GM19372 (cell line): ENCODE measurements at regions not wholly inside any gene's neighbourhood (a gene's known extent, or its start where the extent isn't known, plus 50 kb on each side); places are given as distances from the start of the nearest gene placed in this dataset.
"Not testable (repeated sequence)": the region's sequence is repeated elsewhere in the genome, so short reads cannot be mapped to it uniquely, and the experiment has no call there.

ENCODE experiments used
- ATAC-seq: cut with Tn5 transposase; IDR thresholded peaks from one replicate; pipeline ENCODE4 v1.9.1; 2021; ENCODE audit warnings: mild to moderate bottlenecking, low read depth, moderate library complexity; ENCODE audit not compliant: unreplicated experiment

DNA sequence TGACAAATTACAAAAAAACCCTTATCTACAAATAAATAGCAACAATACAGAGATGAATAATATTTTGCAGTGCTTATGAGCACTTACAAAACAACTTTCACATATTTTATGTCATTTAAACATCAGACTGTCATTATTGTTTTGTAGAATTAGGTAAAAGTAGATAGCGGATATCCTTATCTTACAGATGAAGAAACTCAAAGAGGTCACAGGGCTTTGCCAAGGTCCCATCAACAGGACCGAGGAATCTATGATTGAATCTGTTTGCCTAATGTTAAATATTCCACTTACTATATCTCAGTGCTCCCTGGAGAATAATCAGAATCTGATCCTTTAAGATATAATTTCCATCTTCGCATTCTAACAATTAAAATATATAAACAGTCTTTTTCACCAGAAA, 119.0 kb downstream of the GASK1B start:
- no peak for ATAC-seq

DNA sequence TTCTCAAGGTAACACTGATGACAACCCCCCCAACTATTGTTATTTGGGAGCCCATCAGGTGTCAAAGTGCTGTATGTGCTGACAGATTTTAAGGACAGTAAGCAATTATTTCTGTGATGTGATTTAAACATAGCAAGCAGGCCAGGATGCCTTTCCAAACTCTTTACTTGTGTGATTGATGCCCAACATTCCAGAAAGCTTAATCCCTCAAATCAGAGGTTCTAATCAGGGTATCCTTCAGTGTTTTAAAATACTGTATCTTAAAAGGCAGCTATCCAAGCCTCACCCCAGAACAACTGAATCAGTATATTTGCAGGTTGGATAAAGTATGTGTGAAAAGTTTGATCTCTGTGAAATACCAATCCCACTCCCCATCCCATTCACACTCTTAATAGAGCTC, 119.7 kb downstream of the GASK1B start:
- ATAC-seq, result no peak

DNA sequence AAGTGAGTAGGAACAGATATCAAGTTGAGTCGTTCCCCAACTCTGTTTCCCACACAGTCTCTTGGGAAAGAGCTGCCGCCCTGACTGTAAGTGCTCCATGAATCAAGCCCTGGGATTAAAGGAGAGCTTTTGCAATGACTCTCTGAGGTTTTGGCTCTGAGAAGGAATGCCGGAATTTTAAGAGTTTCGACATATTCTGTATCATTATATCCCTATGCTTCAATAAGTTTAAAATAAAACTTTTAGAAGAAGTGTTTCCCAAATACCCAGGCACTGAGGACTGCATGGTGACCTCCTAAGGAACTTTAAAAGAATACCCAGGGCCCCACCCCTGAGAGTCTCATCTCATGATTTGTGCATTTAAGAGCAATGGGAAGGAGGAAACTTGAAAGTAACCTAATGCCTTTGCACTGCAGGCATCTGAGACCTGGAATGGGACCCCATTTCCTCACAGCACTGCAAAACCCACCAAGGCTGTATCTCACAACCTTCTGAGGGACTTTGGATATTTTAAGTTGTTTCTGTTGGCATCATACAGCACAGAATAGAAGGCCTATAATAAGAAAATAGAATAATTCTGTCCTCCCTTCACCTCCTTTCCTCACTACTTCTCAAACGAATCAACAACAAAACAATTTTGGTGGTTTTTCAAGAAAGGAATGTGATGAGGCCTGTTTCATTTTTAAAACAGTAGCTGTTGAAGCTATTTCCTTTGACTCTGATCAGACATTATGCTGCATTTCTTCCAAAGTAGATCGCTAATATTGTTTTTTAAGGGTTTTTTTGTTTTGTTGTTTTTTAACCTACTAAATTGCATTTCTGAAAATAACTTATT, 121.2 kb downstream of the GASK1B start:
- ATAC-seq, result no peak

DNA sequence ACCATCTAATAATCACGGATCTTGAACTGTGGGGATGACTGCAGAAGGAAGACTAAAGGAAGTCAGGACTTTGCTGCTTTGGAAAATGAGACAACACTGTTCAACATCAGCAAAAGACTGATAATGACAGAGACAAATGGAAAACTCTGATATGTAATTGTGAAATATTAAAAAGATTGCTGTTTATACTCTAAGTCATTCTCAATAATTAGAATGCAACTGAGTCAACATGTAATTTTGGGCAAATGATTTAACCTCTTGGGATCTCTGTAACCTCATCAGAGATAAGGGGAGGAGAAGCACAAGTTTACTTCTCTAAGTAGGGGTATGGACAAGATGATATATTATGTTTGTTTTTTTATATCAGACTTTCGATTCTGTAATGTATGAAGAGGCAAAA, 121.9 kb downstream of the GASK1B start:
- ATAC-seq, result no peak

GRCh38 chr4:158046345-158046744, 126.5 kb downstream of the GASK1B start:
- no peak for ATAC-seq

- no peak for ATAC-seq
These were observed 128.7 kb downstream of the GASK1B start for GRCh38 chr4:158043971-158044618.

DNA sequence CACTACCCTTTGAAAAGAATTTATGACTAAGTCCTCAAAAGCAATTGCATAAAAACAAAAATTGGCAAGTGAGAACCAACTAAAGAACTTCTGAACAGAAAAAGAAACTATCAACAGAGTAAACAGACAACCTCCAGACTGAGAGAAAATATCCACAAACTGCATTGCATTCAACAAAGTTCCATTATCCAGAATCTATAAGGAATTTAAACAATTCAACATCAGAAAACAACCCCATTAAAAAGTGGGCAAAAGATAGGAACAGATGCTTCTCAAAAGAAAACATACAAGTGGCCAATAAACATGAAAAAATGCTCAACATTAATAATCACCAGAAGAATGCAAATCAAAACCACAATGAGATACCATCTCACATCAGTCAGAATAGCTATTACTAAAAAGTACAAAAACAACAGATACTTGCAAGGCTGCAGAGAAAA, 130.2 kb downstream of the GASK1B start:
- ATAC-seq, result no peak

DNA sequence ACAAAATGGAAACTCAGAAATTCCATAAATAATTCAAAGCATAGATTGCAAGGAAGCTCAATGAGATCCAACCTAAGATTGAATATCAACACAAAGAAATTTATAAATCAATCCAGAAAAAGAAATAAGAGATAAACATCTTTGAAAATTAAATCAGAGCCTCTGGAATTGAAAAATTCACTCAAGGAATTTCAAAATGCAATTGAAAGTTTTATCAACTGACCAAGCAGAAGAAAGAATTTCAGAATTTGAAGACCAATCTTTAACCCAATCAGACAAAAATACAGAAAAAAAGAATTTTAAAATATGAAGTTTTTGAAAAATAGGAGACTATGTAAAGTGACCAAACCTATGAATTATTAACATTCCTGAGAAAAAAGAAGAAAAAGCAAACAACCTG, 134.1 kb downstream of the GASK1B start:
- ATAC-seq, result no peak

DNA sequence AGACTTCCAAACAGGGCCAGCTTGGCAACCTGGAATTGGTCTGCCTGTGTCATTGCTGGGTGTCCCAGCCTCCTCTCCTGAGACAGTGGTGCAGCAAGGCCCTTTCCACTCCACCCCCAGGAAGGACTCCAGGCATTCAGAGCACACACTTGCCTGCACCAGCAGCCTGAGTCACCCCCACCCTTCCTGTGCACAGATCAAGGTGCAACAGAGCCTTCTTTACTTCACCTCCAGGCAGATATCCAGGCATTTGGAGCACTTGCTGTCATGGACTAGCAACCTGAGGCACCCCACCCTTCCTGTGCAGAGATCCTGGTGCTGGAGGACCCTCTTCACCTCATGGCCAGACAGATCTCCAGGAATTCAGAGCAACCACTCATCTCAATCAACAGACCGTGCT, 135.8 kb downstream of the GASK1B start:
- no peak for ATAC-seq

GRCh38 chr4:158035662-158036195, 137.1 kb downstream of the GASK1B start:
- ATAC-seq, result no peak

GRCh38 chr4:158033416-158034120, 139.3 kb downstream of the GASK1B start:
- ATAC-seq, result no peak

DNA sequence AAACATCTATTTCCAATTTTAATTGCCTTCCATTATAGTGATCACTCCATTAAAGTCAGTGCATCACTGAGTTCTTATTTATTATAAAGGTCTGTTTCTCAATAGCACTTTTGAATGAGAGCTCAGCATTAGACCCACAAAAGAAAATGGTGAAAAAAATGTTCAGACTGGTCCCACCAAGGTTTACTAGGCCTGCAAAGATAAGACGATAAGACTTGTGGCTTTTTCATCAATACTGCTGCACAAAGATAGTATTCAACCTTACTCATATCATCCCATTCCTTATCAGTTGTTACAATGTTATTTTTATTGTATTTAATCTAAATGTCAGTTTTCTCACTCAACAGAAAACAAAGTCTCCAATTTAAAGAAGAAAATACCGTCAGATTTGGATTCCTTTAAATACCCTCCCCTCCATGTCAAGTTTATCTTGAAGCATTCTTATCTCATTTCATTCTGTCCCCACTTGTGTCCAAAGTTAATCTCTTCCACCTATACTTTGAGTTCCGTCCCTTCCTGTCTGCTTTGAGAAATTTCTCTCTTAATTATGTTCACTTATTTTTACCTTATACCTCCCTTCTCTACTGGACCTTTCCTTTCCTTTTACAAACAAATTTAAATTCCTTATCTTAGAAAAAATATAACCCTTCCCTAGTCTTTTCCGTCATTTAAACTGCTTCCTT, 140.0 kb downstream of the GASK1B start:
- no peak for ATAC-seq

GRCh38 chr4:158028381-158028780, 144.4 kb downstream of the GASK1B start:
- not testable (repeated sequence) for ATAC-seq

GRCh38 chr4:158025131-158025530, 147.7 kb downstream of the GASK1B start:
- ATAC-seq, result no peak

- ATAC-seq, result no peak
These were observed 152.0 kb downstream of the GASK1B start for GRCh38 chr4:158020734-158021346.

- ATAC-seq, result no peak
These were observed 152.6 kb downstream of the GASK1B start for GRCh38 chr4:158020176-158020575.

DNA sequence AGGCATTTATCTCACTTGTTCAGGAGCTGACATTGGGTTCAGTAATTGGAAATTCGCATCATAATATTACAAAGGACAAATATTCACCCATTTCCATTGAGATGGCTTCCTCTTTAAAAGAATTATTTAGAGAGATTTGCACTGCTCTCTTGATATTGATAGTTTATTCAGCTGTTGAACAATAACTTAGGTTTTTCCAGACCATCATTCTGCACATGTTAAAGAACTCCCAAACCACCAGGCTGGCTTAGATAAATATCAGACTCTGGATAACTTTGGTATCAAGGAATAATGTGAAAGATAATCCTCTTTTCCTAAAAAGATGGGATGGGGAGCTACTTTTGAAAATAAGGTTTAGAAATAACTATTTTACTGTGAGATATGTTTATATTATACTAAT, 154.0 kb downstream of the GASK1B start:
- no peak for ATAC-seq

GRCh38 chr4:158018221-158018830, 154.5 kb downstream of the GASK1B start:
- ATAC-seq, result no peak

DNA sequence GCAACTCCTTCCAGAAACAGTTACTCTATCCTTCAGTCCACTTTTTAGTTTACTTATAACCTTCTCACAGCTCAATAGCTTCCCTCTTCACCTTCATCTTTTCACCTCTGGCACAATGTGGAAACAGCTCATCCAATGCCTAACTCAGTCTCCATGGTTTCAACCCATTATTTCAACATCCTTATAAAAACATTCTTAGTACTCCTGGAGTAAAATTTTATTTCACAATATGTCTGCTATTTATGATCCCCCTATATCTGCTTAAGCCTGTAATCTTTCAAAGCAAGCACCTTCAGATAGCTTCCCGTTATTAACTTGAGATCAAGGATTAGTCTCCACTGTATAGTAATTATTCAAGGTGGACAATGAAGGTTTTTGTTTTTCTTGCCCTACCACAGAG, 156.3 kb downstream of the GASK1B start:
- no peak for ATAC-seq

DNA sequence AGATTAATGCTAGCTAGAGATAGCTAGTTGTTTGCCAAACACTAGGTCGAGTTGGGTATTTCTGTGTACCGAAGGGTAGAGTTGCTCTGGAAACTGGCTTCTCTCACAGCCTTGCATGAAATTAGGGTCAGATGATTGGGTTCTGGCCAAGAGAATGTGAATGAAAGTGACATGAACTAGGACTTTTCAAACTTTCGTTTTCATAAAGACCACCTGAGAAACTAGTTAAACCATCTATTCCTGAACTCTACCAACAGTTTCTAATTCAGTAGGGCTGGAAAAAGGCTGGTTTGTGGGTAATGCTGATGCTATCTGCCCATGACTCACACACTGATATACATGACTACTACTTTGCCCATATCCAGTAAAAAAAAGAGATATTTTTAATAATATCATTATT, 157.6 kb downstream of the GASK1B start:
- ATAC-seq, result no peak
